GM19035 (cell line): ENCODE measurements at regions not wholly inside any gene's neighbourhood (a gene's known extent, or its start where the extent isn't known, plus 50 kb on each side); places are given as distances from the start of the nearest gene placed in this dataset.

Source experiments
- ATAC-seq: cut with Tn5 transposase; IDR thresholded peaks from one replicate; pipeline ENCODE4 v1.9.1; 2021; ENCODE audit not compliant: unreplicated experiment

DNA sequence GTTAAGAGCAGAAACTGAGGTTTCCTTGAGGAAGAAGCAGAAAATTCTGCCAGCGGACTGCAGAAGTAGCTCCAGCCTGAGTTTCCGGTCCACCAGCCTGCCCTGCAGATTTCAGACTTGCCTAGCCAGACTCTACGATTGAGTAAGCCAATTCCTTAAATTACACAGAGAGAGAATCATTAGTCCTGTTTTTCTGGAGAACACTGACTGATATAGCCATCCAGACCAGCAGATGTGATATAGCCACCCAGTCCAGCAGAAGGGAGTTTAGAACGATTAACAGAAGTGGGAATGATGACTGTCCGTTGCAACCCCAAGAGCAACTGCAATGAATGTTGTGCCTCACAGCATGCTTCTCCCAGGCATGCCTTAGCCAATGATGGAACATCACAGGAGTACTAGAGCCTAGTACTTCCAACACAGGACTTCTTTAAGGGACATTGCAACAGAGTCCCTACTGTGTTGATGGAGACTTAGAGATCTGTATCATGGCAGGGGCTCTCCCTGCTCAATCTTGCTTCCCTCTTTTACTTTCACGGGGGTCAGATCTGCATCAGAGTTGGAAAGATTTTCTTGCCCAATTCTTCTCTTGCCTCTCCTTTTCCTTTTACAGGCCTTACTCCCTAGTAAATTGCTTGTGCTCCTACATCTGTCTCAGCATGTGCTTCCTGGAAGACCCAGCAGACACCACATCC lies 264.6 kb upstream of the CLNK start:
- no peak for ATAC-seq

GRCh38 chr4:10947898-10948297 lies 263.3 kb upstream of the CLNK start:
- ATAC-seq = no peak

DNA sequence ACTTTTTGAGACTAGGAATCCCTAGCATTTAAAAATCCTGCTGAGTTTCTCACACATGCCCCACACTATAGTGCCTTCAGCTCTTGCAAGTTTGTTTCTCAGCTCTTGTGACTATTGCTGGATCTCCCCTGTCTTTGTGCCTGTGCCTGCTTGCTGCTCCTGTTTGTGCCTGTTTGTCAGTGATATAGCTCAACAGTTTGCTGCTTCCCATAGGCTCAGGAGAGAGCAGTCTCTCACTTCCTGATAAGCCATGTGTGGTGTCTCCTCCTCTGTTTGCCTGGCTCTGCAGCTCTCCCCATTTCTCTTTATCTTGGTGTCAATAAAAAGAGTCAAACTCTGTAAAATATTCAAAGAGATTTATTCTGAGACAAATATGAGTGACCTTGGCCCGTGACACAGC lies 259.8 kb upstream of the CLNK start:
- no peak for ATAC-seq

DNA sequence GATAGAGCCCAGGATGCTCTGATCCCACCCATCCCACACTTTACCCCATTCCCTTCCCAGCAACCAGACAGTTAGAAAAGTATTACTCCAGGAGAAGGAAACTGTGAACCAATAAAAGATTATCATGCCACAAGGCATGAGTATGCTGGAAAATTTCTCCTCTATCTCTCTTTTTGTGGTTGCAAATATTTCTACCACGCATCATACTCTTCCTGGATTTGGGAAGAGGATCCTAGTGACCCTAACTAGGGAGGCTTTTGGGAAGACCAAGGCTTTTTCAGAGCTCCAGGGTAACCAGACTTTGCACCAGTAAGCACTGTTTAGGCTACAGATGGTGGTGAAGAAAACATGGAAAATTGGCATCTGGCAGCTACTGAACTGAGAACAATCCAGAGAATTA lies 257.6 kb upstream of the CLNK start:
- ATAC-seq = no peak

DNA sequence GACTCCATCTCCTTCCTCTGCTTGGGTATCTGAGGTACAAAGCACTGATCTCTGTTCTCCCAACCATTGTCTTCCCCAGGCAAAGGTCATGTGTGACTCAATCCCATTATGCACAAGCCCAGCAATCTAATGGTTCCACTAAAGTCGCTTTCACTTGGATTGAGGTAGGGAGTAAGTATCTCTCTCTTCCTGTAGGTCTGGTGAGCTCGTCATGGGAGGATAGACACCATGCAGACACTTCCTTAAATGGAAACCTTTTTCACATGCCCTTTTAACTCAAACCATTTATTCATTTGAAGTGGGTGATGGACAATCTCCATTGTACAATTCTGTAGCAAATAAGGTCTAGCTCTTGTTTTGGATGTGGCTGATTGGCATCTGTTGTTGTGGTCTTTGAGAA lies 245.2 kb upstream of the CLNK start:
- no peak for ATAC-seq

DNA sequence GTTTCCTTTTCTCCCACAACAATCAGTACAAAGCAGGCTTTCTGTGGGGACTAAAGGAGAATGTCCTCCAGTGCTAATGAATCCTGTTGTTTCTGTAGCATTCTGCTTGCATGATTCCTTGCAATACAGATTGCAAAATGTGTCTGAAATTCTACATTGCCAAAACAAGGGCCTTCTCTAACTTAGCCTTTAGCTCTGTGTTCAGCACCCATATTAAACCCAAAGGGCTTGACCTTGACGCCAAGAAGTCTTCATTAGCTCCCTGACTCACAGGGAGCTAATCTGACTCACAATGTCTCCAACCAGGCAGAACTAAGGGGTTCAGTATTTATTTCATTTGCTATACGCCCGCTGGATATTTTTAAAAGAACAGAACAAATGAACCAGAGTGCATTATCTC lies 241.4 kb upstream of the CLNK start:
- ATAC-seq = no peak

- no peak for ATAC-seq
These were observed 239.7 kb upstream of the CLNK start for GRCh38 chr4:10924274-10924673.

- no peak for ATAC-seq
These were observed 233.0 kb upstream of the CLNK start for GRCh38 chr4:10917566-10917965.

- ATAC-seq = no peak
These were observed 213.5 kb upstream of the CLNK start for GRCh38 chr4:10898072-10898471.

DNA sequence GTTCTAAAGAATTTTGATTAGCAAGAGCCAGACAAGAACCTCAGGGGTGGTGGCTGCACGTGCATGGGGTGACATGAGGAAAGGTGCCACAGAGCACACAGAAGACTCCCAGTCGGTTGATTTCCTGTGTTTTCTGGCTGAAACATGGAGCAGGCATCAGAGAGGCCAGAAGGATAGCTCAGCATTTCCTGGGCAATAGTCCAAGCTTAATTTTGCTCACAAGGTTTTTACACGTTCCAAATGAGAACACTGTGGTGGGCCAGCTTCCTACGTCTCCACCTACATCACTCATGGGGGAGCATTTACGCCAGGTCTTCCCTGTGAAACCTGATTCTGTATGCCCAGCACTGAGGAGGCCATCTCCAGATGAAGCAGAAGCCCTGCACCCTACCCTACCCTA lies 212.5 kb upstream of the CLNK start:
- ATAC-seq = no peak

GRCh38 chr4:10893395-10893794 lies 208.8 kb upstream of the CLNK start:
- no peak for ATAC-seq

DNA sequence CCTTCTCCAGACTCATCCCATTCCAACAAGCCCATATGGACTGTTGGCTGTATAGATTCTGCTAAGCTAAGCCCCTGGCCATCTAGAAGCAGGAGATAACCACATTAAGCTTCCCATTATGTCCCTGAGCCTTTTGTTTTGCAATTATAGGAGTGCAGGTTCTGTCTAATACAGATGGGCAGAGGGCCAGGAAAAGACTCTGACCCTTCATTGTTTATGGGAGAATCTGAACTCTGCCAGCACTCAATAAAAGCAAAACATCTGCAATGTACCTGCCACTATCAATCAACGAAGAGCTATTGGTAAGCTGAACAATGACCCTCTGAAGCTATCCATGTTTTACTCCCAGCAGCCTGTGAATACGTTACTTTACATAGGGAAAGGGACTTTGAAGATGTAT lies 207.3 kb upstream of the CLNK start:
- ATAC-seq = no peak

- ATAC-seq = no peak
These were observed 205.3 kb upstream of the CLNK start for GRCh38 chr4:10889819-10890218.

- ATAC-seq = no peak
These were observed 195.0 kb upstream of the CLNK start for GRCh38 chr4:10879411-10880110.

DNA sequence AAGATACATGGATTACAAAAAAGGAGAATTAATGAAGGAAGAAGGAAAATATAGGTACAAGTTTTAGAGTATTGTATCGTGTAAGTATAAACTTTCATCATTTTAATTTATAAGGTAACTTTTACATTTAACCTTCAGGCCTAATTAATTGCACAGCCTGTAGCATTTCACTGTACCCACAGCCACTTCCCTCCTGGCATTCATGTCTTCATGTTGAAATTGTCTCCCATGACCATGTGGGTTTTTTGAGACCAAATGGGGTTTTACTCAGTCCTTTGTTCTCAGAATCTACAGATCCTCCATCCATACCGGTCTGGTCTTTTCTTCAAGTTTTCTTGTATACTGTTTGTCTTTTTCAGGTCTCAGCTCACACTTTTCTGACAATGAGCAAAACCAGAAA lies 194.3 kb upstream of the CLNK start:
- no peak for ATAC-seq

DNA sequence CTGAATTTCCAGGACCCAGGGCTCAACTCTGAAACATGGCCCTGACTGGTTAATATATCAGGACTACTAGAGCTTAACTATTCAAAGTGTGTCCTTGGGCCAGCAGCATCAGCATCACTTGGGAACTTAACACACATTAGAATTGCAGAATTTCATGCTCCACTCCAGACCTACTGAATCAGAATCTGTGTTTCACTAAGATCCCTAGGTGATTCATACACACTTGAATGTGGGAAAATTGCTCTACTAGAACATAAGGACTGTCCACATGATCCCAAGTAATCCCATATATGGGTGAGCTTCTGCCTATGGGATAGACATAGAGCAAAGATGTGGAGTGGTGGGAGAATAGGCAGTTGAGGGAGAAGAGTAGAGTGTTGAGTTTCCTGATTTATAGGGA lies 192.5 kb upstream of the CLNK start:
- no peak for ATAC-seq

GRCh38 chr4:10875144-10875799 lies 190.7 kb upstream of the CLNK start:
- no peak for ATAC-seq

DNA sequence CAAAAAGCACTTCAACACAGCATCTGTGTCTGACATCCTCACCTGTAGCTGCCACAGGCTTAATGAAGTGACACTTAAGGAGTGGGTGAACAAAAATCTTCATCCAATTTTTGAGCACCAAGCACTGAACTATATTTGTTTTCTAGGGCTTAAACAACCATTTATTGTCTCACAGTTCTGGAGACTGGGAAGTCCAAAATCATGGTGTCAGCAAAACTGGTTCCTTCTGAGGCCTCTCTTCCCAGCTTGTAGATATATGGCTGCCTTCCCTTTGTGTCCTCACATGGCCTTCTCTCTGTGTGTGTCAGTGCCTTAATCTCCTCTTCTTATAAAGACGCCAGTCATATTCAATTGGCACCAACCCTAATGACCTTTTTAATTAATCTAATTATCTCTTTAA lies 189.2 kb upstream of the CLNK start:
- no peak for ATAC-seq

DNA sequence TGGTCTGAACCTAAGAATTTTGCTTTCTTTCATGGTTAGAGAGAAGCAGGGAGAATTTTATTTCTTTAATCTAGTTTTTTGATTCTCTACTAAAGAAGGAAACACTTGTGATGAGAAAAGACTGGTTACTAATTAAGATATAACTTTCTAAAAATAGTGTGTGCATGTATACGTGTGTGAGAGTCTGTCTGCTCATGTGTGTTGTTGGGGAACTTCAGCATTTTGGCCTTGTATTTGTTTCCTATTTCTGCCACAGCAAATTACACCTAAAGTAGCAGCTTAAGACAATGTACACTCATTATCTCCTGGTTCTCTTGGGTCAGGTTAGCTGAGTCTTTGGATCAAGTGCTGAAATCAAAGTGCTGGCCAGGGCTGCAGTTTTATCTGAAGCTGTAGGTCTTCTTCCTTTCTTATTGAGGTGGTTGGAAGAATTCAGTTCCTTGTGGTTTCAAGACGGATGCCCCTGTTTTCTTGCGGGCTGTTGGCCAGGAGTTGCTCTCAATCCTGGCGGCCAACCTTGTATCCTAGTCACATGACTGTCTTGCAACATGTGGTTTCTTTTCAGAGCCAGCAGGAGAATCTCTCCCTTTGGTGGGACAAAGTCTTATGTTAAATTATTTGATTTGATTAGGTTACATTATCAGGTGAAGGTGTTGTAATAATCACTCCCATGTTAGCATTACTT lies 188.4 kb upstream of the CLNK start:
- ATAC-seq = no peak

DNA sequence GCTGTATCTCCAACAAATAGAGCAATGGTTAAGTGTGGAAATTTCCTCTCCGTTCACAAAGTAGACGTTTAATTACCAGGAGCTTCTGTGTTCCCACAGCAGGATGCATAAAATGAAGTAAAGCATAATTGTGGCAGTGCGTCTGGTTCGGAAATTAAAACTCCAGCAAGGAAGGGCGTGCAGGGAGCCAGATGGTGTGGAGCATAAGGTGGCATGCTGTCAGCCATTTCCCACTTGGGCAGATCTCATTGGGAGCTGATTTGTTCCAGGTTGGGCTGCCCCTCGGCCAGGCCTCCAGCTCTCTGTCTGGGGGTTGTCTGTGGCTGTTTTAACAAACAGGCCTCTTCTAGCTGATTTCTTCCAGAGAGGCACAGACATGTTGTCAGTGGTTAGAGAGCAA lies 182.1 kb upstream of the CLNK start:
- ATAC-seq = no peak

- ATAC-seq = no peak
These were observed 176.5 kb upstream of the CLNK start for GRCh38 chr4:10861036-10861435.

DNA sequence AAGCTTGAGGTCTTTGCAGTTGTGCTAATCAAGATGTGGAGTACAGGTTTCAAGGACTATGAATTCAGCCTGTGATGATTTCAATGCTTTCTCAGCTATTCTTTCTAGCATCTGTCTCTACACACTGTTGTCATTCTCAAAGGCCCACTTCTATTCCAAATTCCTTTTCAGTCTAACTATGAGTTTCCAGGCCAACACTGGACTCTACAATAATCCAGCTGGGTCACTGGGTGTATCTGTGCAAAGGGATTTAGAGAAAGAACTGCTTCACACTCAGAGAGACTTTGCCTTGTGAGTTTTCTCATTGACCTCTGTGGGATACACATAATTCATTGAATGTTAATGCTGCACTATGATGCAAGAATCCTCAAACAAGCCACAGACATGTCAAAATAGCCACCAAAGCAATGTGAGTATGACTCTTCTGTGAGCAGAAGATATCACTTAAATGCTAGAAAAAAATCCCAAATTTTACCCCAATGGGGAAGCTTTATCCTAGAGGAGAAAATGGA lies 171.8 kb upstream of the CLNK start:
- ATAC-seq = no peak
